RWPE2 (cell line): ENCODE measurements at regions not wholly inside any gene's neighbourhood (a gene's known extent, or its start where the extent isn't known, plus 50 kb on each side); places are given as distances from the start of the nearest gene placed in this dataset.

Source experiments
- ATAC-seq: fragments of 200-7000 bp; cut with Tn5 transposase; 3 replicates; pipeline ENCODE4 v1.9.1; 2021; ENCODE audit warnings: low read depth
- DNase-seq: peaks from one replicate; pipeline ENCODE4 v3.0.0-alpha.2; 2020; ENCODE audit warnings: low spot score
- H3K27ac ChIP-seq: fragments of 450-650 bp; 2 replicates; pipeline ENCODE4 v1.5.1; 2017; ENCODE audit warnings: mild to moderate bottlenecking; ENCODE audit not compliant: poor library complexity, severe bottlenecking
- H3K27me3 ChIP-seq: fragments of 250-450 bp; sonication (Bioruptor Pico); 2 replicates; pipeline ENCODE4 v1.5.1; 2021; ENCODE audit warnings: mild to moderate bottlenecking, moderate library complexity; ENCODE audit not compliant: insufficient read depth, poor library complexity, severe bottlenecking
- H3K36me3 ChIP-seq: fragments of 250-450 bp; sonication (Bioruptor Pico); 2 replicates; pipeline ENCODE4 v1.5.1; 2020; ENCODE audit warnings: low read depth, mild to moderate bottlenecking, moderate library complexity
- H3K4me1 ChIP-seq: fragments of 250-450 bp; sonication (Bioruptor Pico); 2 replicates; pipeline ENCODE4 v1.5.1; 2021; ENCODE audit warnings: mild to moderate bottlenecking, moderate library complexity; ENCODE audit not compliant: insufficient read depth, poor library complexity, severe bottlenecking
- H3K4me3 ChIP-seq: fragments of 250-450 bp; sonication (Bioruptor Pico); 2 replicates; pipeline ENCODE4 v1.5.1; 2021; ENCODE audit warnings: mild to moderate bottlenecking, moderate library complexity; ENCODE audit not compliant: severe bottlenecking
- H3K9me3 ChIP-seq: fragments of 250-450 bp; sonication (Bioruptor Pico); 2 replicates; pipeline ENCODE4 v1.5.1; 2021; ENCODE audit warnings: mild to moderate bottlenecking, moderate library complexity; ENCODE audit not compliant: severe bottlenecking
- CTCF ChIP-seq: fragments of 450-650 bp; IDR thresholded peaks from one replicate; pipeline ENCODE4 v1.5.1; 2017; ENCODE audit warnings: mild to moderate bottlenecking, moderate library complexity; ENCODE audit not compliant: poor library complexity, severe bottlenecking

- H3K4me3 ChIP-seq: no peak overlapping the region
- no peak overlapping the region for H3K27ac ChIP-seq
- no peaks in the 10 kb centered on the region for H3K36me3 ChIP-seq
- H3K4me1 ChIP-seq: no peaks in the 10 kb centered on the region
- DNase-seq (no peak), ATAC-seq (no peak)
- H3K27me3 ChIP-seq: no peaks in the 10 kb centered on the region
- H3K9me3 ChIP-seq: no peaks in the 10 kb centered on the region
- no peak for TF ChIP-seq CTCF
These were observed 181.2 kb downstream of the EMP1 start for GRCh38 chr12:13377698-13378097.

GRCh38 chr12:13376610-13377373, 180.3 kb downstream of the EMP1 start:
- no peak for TF ChIP-seq CTCF
- H3K27me3 ChIP-seq: no peaks in the 10 kb centered on the region

GRCh38 chr12:13375583-13376345, 179.2 kb downstream of the EMP1 start:
- Histone ChIP-seq H3K27me3 (no peaks in the 10 kb centered on the region), H3K9me3 (no peaks in the 10 kb centered on the region), H3K36me3 (no peaks in the 10 kb centered on the region), H3K4me1 (no peaks in the 10 kb centered on the region), H3K27ac (no peak overlapping the region), H3K4me3 (no peak overlapping the region)
- no peak for ATAC-seq
- no peak for DNase-seq
- no peak for TF ChIP-seq CTCF

More at GRCh38 chr12:13376610-13377373, 180.3 kb downstream of the EMP1 start:
- no peak overlapping the region for H3K27ac ChIP-seq
- no peak overlapping the region for H3K4me3 ChIP-seq
- no peaks in the 10 kb centered on the region for H3K36me3 ChIP-seq
- no peak for DNase-seq
- H3K4me1 ChIP-seq: no peaks in the 10 kb centered on the region
- H3K9me3 ChIP-seq: no peaks in the 10 kb centered on the region
- no peak for ATAC-seq

GRCh38 chr12:13374793-13375192, 178.3 kb downstream of the EMP1 start:
- no peak for DNase-seq
- H3K27ac ChIP-seq: no peak overlapping the region
- H3K4me1 ChIP-seq: no peaks in the 10 kb centered on the region

More at GRCh38 chr12:13374793-13375192, 178.3 kb downstream of the EMP1 start:
- ATAC-seq: no peak
- Histone ChIP-seq H3K36me3 (no peaks in the 10 kb centered on the region), H3K9me3 (no peaks in the 10 kb centered on the region), H3K27me3 (no peaks in the 10 kb centered on the region), H3K4me3 (no peak overlapping the region)
- no peak for TF ChIP-seq CTCF
